IPS-NIHi7 (cell line): ENCODE measurements at regions not wholly inside any gene's neighbourhood (a gene's known extent, or its start where the extent isn't known, plus 50 kb on each side); places are given as distances from the start of the nearest gene placed in this dataset.

ENCODE experiments used
- DNase-seq: peaks from one replicate; pipeline ENCODE4 v3.0.0; 2012; ENCODE audit warnings: mixed read lengths; ENCODE audit errors: extremely low spot score

GRCh38 chr6:105815661-105816555, 270.2 kb upstream of the PRDM1 start:
- no peak for DNase-seq

DNA sequence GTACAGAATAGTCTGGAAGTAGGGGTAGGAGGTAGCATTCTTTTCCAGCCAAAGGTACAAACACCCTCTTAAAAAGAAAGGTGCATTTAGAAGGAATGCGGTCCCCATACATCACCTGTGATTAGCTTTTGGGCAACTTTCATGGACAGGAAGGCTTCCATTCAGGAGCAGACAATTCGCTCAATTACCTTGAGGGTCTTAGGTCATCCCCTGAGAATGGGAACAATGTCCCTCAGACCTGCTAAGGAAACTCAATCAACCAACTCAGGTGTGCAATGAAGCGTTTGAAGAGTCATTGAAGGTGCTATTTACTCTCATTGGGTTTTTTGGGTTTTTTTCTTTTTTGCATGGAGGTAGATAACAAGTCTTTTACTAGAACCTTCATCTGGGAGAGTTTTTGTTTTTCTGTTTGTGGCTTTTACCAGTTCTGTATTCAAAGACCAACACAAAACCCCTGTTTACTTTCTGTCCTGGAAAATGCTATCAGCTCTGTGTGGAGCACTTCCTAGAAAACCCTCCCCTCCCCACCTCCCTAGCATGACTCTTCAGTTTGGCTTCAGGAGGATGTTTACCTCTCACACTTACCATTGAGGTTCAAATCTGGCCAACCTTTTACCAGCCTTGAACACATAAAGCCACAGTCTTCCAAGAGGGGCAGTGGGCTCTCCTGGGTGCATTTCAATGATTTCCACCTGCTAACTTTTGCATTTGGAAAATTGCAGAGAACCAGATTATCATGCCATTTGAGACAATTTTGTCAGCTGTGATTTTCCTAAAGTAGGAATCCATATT, 271.2 kb upstream of the PRDM1 start:
- no peak for DNase-seq

GRCh38 chr6:105810922-105811482, 275.1 kb upstream of the PRDM1 start:
- no peak for DNase-seq

- peak; percentile 32 for DNase-seq
Measured at GRCh38 chr6:105810105-105810921, 275.8 kb upstream of the PRDM1 start.

DNA sequence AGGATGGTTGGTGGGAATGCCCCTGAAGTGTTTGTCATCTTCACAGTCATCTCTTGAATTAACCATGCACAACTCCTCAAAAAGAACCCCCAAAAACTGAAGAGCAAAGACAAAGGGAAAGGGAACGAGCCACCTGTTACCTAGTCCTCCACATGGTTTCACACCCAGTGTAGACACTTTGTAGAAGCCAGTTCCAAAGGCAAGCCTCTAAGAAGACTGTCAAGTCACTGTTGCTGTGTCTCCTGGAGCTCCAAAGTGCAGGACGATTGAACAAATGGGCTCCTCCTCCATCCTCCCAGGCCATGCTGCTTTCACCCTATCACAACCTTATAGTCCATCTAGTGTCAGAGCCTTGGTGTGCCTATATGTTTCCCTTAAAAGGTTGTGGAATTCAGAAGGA, 277.6 kb upstream of the PRDM1 start:
- no peak for DNase-seq

GRCh38 chr6:105807905-105808304, 278.2 kb upstream of the PRDM1 start:
- no peak for DNase-seq

DNA sequence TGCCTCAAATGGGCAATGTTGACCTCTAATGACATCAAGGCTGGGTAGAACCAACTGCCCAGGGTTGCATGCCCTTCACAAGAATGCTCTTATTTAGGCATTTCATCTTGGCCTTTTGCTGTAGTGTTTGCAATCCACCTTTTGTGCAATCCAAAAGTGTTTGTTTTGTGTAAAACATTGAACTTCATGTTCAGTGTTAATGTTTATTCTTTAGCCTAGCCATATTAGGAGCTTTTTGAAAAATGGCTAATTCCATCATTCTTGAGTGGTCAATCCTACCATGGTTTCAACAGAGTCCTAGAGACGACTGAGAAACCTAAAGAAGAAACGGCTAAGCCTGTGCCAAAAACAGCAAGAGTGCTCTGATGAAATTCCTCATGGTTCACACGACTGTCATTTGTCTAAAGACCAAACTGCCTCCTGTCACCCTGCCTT, 279.6 kb upstream of the PRDM1 start:
- no peak for DNase-seq

GRCh38 chr6:105805501-105806023, 280.6 kb upstream of the PRDM1 start:
- DNase-seq, result no peak

DNA sequence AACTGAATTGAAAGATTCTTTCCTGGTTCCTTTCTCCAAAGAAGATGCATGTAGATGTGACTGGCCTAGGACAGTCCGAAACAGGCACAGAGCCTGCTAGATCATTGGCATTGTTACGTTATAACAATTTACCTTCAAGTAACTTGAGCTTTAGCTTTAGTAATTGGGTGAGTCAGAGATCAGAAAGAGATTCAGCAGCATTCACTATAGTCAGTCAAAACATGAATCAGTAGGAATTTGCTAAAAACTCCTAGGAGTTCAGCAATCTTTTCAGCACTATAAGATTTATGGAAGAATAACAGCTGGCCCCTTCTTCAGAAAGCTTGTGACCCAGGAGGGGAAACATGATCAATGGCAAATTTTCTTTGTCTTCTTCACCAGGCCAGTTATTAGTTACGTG, 281.7 kb upstream of the PRDM1 start:
- no peak for DNase-seq

DNA sequence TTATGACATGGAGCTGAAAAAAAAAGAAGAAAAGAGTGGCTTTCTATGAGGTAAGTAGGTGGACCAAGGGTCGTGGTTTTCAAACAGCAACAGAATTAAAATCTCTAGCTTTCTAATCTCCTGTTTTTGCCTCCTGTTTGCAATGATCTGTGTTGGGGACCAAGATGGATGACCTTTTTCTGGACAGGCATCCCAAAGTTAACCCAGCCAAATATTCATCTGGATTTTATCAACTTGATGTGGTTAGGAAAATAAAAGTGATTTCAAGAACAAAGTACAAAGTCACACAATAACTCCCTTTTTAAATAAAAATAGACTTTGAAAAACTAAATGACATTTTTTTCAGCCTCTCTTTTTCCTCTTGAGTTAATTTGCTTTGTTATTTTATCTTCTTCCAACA, 282.1 kb upstream of the PRDM1 start:
- DNase-seq, result no peak

GRCh38 chr6:105803442-105803841, 282.7 kb upstream of the PRDM1 start:
- DNase-seq, result no peak

- no peak for DNase-seq
Measured at GRCh38 chr6:105802703-105803102, 283.4 kb upstream of the PRDM1 start.

GRCh38 chr6:105800871-105801270, 285.3 kb upstream of the PRDM1 start:
- no peak for DNase-seq

GRCh38 chr6:105800398-105800797, 285.7 kb upstream of the PRDM1 start:
- DNase-seq, result no peak

- DNase-seq, result no peak
Measured at GRCh38 chr6:105799056-105799455, 287.1 kb upstream of the PRDM1 start.

DNA sequence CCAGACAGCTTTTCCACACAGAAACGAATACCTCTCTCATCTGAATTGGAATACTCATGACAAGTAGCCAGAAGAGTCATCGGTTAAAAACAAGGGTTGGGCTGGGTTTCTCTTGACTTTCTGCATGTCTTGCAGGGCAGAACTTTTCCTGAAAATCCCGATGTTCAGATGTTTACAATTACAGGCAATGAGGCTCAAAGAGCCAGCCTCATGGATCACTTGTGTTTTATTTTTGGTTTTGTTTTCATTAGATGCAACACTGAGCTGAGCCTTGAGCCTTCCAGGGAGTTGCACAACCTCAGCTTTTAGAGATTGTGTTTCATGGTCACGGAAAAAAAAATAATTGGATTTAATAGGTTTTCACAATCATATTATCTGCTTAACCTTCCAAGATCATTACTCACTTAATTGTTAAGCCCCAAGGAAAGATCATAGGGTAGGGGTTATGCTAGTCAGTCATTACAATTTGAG, 288.1 kb upstream of the PRDM1 start:
- DNase-seq, result no peak

DNA sequence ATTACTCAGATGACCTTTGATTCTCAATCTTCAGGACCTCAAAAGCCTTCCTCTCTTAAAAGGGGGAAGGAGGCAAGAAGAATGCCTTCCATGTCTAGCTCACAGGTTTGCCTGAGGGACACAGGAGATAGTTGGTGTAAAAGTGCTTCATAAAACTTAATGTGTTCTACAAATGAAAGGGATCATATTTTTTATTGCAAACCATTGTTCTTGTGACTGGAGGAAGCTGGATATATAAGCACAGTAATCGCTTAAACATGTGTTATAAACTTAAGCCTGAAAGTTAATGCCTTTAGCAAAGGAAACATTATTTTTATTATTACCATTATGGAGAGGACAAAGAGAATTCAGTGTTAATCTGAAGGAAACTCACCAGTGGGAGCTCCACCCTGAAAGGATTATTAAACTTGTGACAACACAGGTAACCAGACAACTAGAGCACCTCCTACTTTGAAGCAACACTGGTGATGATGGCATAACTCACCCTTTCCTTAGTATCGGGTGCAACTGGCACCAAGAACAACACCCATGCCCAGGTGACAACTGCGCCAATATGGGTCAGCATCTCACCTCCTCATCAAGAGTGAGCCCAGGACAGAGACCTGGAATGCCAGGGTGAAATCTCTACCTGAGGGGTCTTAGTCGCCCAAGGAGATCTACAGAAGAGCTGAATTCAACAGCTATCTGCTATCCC, 288.7 kb upstream of the PRDM1 start:
- no peak for DNase-seq

- DNase-seq, result no peak
Measured at GRCh38 chr6:105795913-105796517, 290.1 kb upstream of the PRDM1 start.

GRCh38 chr6:105795366-105795765, 290.8 kb upstream of the PRDM1 start:
- no peak for DNase-seq

- DNase-seq, result no peak
Measured at GRCh38 chr6:105794870-105795269, 291.3 kb upstream of the PRDM1 start.
